SU-DHL-6 (cell line): ENCODE measurements at regions not wholly inside any gene's neighbourhood (a gene's known extent, or its start where the extent isn't known, plus 50 kb on each side); places are given as distances from the start of the nearest gene placed in this dataset.

ENCODE experiments used
- CTCF ChIP-seq: fragments of 200-600 bp; sonication (generic); IDR thresholded peaks from one replicate; pipeline ENCODE4 v1.5.1; 2017; ENCODE audit warnings: antibody characterized with exemption, mild to moderate bottlenecking, low read length, moderate library complexity; ENCODE audit not compliant: insufficient read depth, poor library complexity, severe bottlenecking
- EZH2phosphoT487 ChIP-seq: fragments of 200-600 bp; sonication (generic), shearing (Covaris generic); conservative IDR thresholded peaks from 2 replicates; pipeline ENCODE4 v1.6.1; 2018; ENCODE audit warnings: mild to moderate bottlenecking, antibody characterized with exemption, low read length, moderate library complexity, mixed read lengths

- TF ChIP-seq CTCF, result no peak
- no peak for TF ChIP-seq EZH2phosphoT487
Observed at GRCh38 chr13:55963934-55964333, 1176.8 kb upstream of the PRR20A start.
